HG02884 (cell line): ENCODE measurements at regions not wholly inside any gene's neighbourhood (a gene's known extent, or its start where the extent isn't known, plus 50 kb on each side); places are given as distances from the start of the nearest gene placed in this dataset.

Source experiments
- ATAC-seq: cut with Tn5 transposase; IDR thresholded peaks from one replicate; pipeline ENCODE4 v1.9.1; 2021; ENCODE audit warnings: mild to moderate bottlenecking, moderate library complexity; ENCODE audit not compliant: unreplicated experiment

- no peak for ATAC-seq
Observed at GRCh38 chr16:59305850-59306249, 571.7 kb upstream of the GOT2 start.

- no peak for ATAC-seq
Observed at GRCh38 chr16:59296888-59297287, 562.8 kb upstream of the GOT2 start.

GRCh38 chr16:59295993-59296736 is 562.0 kb upstream of the GOT2 start:
- ATAC-seq: no peak

- ATAC-seq: no peak
Observed at GRCh38 chr16:59295474-59295873, 561.4 kb upstream of the GOT2 start.

- ATAC-seq: no peak
Observed at GRCh38 chr16:59290718-59291117, 556.6 kb upstream of the GOT2 start.

- no peak for ATAC-seq
Observed at GRCh38 chr16:59289151-59289550, 555.0 kb upstream of the GOT2 start.

- no peak for ATAC-seq
Observed at GRCh38 chr16:59274141-59274540, 540.0 kb upstream of the GOT2 start.

- no peak for ATAC-seq
Observed at GRCh38 chr16:59263955-59264354, 529.8 kb upstream of the GOT2 start.

GRCh38 chr16:59260892-59261291 is 526.8 kb upstream of the GOT2 start:
- no peak for ATAC-seq

- ATAC-seq: no peak
Observed at GRCh38 chr16:59259950-59260319, 525.8 kb upstream of the GOT2 start.

GRCh38 chr16:59259074-59259949 is 525.2 kb upstream of the GOT2 start:
- ATAC-seq: no peak

- ATAC-seq: no peak
Observed at GRCh38 chr16:59252317-59252716, 518.2 kb upstream of the GOT2 start.

GRCh38 chr16:59249011-59249410 is 514.9 kb upstream of the GOT2 start:
- no peak for ATAC-seq

GRCh38 chr16:59242556-59242955 is 508.4 kb upstream of the GOT2 start:
- ATAC-seq: no peak

GRCh38 chr16:59238246-59238645 is 504.1 kb upstream of the GOT2 start:
- ATAC-seq: no peak

- no peak for ATAC-seq
Observed at GRCh38 chr16:59236804-59237458, 502.8 kb upstream of the GOT2 start.

GRCh38 chr16:59224401-59224800 is 490.3 kb upstream of the GOT2 start:
- ATAC-seq: no peak

- ATAC-seq: no peak
Observed at GRCh38 chr16:59220011-59220410, 485.9 kb upstream of the GOT2 start.

- ATAC-seq: no peak
Observed at GRCh38 chr16:59216291-59216690, 482.2 kb upstream of the GOT2 start.

GRCh38 chr16:59214455-59214854 is 480.3 kb upstream of the GOT2 start:
- no peak for ATAC-seq

GRCh38 chr16:59213952-59214351 is 479.8 kb upstream of the GOT2 start:
- no peak for ATAC-seq
